ENCODE measurements at regions not wholly inside any gene's neighbourhood (a gene's known extent, or its start where the extent isn't known, plus 50 kb on each side); places are given as distances from the start of the nearest gene placed in this dataset.
"Not testable (repeated sequence)": the region's sequence is repeated elsewhere in the genome, so short reads cannot be mapped to it uniquely, and the experiment has no call there.

DNA sequence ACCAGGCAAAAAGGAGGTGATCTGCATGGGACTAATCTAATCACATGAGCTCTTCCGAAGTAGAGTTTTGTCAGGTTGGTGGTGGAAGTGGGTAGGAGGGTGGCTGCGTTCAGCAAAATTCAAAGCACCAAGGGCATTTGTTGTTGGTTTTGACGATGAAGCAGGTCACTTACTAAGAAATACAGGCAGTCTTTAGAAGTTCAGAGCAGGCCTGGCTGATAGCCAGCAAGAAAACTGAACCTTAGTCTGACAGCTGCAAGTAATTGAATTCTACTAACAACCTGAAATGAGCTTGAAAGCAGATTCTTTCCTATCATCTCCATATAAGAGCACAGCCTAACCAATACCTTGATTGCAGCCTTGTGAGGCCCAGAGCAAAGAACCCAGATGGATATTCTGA, 505.8 kb downstream of the KLHL13 start:
- no peaks in the 10 kb centered on the region for H3K27me3 ChIP-seq
- TF ChIP-seq, protein P1, sequence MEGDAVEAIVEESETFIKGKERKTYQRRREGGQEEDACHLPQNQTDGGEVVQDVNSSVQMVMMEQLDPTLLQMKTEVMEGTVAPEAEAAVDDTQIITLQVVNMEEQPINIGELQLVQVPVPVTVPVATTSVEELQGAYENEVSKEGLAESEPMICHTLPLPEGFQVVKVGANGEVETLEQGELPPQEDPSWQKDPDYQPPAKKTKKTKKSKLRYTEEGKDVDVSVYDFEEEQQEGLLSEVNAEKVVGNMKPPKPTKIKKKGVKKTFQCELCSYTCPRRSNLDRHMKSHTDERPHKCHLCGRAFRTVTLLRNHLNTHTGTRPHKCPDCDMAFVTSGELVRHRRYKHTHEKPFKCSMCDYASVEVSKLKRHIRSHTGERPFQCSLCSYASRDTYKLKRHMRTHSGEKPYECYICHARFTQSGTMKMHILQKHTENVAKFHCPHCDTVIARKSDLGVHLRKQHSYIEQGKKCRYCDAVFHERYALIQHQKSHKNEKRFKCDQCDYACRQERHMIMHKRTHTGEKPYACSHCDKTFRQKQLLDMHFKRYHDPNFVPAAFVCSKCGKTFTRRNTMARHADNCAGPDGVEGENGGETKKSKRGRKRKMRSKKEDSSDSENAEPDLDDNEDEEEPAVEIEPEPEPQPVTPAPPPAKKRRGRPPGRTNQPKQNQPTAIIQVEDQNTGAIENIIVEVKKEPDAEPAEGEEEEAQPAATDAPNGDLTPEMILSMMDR (IDR thresholded peaks at IDR 0.05), result no peak
- no peak overlapping the region for H3K27ac ChIP-seq
- H3K4me1 ChIP-seq, result no peaks in the 10 kb centered on the region
- intact Hi-C loops (cut with DNase I), result no loop called here
- ATAC-seq (no peak), DNase-seq (no peak)
- 70 to 84% methylated on average over 3 of the region's 3 CpGs for WGBS, 2 donors
- H3K9me3 ChIP-seq, result peaks cover 0 to 5% (median 0%) of the 10 kb centered on the region in 11 donors
- no peak overlapping the region for H3K4me3 ChIP-seq
- no peaks in the 10 kb centered on the region for H3K36me3 ChIP-seq

DNA sequence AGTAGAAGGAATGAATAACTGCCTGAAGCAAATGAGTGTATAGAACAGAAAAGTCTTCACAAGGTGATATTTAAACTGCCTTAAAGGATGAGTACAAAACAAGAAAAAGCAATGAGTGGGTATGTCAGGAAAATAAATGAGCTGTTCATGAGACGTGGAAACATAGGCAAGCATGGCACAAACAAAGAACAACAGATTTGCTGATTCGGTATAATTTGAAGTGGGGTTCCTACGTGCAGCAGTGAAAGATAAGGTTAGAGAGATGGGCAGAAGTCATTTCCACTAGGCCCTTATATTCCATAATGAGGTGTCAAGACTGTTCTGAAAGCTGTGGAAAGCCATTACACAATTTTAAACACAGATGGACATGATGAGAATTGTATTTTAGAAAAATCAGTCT, 506.6 kb downstream of the KLHL13 start:
- Histone ChIP-seq H3K4me3 (no peak overlapping the region), H3K27ac (no peak overlapping the region), H3K9me3 (peaks cover 0 to 13% (median 0%) of the 10 kb centered on the region in 11 donors), H3K36me3 (no peaks in the 10 kb centered on the region), H3K4me1 (no peaks in the 10 kb centered on the region), H3K27me3 (no peaks in the 10 kb centered on the region)
- no peak for DNase-seq
- TF ChIP-seq, protein P1 (IDR thresholded peaks at IDR 0.05), result no peak
- whole genome bisulfite sequencing, 2 donors, result 75 to 79% methylated on average over 3 of the region's 3 CpGs
- no peak for ATAC-seq
- intact Hi-C loops (cut with DNase I), result no loop called here

DNA sequence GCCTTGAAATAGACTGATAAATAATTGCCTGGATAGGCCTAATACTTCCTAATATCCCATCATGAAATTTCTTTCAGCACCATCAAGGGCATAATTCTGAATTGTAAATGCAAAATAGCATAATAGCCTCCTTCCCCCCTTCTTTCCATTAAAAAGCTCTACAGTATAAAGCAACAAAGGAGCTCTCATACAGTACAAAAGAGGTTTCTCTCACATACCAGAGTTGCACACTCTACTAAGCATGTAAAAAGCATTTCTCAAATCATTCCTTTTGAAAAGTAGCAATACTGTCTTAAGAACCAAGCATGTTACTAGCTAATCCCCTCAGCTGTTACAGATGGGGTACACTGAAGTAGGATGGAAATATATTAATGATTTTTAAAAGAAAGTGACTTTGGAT, 509.0 kb downstream of the KLHL13 start:
- Histone ChIP-seq H3K36me3 (no peaks in the 10 kb centered on the region), H3K4me1 (no peaks in the 10 kb centered on the region), H3K4me3 (no peak overlapping the region), H3K27ac (no peak overlapping the region), H3K9me3 (peaks cover 0 to 37% (median 0%) of the 10 kb centered on the region in 11 donors), H3K27me3 (no peaks in the 10 kb centered on the region)
- no peak for DNase-seq
- no peak for ATAC-seq
- TF ChIP-seq, protein P1 (IDR thresholded peaks at IDR 0.05), result no peak
- intact Hi-C loops (cut with DNase I), result no loop called here

DNA sequence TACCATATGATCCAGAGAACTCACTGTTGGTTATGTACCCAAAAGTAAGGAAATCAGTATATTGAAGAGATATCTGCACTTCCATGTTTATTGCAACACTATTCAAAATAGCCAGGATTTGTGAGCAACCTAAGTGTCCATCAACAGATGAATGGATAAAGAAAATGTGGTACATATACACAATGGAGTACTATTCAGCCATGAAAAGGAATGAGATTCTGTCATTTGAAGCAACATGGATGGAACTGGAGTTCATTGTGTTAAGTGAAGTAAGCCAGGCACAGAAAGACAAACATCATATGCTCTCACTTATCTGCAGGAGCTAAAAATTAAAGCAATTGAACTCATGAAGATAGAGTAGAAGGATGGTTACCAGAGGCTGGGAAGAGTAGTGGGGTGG, 510.5 kb downstream of the KLHL13 start:
- H3K4me3 ChIP-seq; H3K27me3 ChIP-seq; ATAC-seq; H3K36me3 ChIP-seq; H3K4me1 ChIP-seq; H3K27ac ChIP-seq; DNase-seq; intact Hi-C loops (cut with DNase I): not testable (repeated sequence)
- peaks cover 0 to 49% (median 0%) of the 10 kb centered on the region in 11 donors for H3K9me3 ChIP-seq

DNA sequence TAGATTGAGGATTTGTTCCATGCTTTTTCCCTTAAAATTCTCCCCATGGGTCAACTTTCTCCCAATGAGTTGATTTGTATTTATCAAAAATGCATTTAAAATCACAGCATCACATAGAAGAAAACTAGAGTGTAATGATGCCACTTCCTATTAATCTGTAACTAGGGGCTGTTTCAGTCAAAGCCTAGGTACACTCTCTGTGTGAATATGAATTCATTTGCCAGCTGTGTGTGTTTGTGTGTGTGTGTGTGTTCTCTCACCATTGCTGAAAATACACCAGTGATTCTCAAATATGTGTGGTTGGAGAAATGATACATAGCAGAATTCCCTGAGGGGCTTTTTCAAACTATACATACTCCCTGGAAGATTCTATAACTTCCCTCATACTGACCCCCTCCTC, 546.5 kb downstream of the KLHL13 start:
- TF ChIP-seq, protein P1 (IDR thresholded peaks at IDR 0.05), result no peak
- no peaks in the 10 kb centered on the region for H3K36me3 ChIP-seq
- no peaks in the 10 kb centered on the region for H3K27me3 ChIP-seq
- H3K27ac ChIP-seq, result no peak overlapping the region
- no peaks in the 10 kb centered on the region for H3K4me1 ChIP-seq
- no peak overlapping the region for H3K4me3 ChIP-seq
- H3K9me3 ChIP-seq, result peaks cover 0 to 31% (median 4%) of the 10 kb centered on the region in 11 donors
- intact Hi-C loops (cut with DNase I), result no loop called here
- no peak for DNase-seq
- no peak for ATAC-seq
